Amniotic stem cell (primary cell): ENCODE measurements at regions not wholly inside any gene's neighbourhood (a gene's known extent, or its start where the extent isn't known, plus 50 kb on each side); places are given as distances from the start of the nearest gene placed in this dataset.

Experiments
- DNase-seq: peaks from one replicate; lab custom pipeline; 2025; lab: John Stamatoyannopoulos, UW

GRCh38 chr12:87841935-87842334 is 187.3 kb downstream of the C12orf50 start:
- DNase-seq: no peak

- no peak for DNase-seq
Measured at GRCh38 chr12:87836190-87836589, 193.0 kb downstream of the C12orf50 start.

- no peak for DNase-seq
Measured at GRCh38 chr12:87828382-87828973, 200.7 kb downstream of the C12orf50 start.

- DNase-seq: no peak
Measured at GRCh38 chr12:87827638-87828264, 201.4 kb downstream of the C12orf50 start.

GRCh38 chr12:87822923-87823322 is 206.3 kb downstream of the C12orf50 start:
- no peak for DNase-seq

- no peak for DNase-seq
Measured at GRCh38 chr12:87820524-87821202, 208.5 kb downstream of the C12orf50 start.

GRCh38 chr12:87818441-87818840 is 210.8 kb downstream of the C12orf50 start:
- DNase-seq: no peak

- DNase-seq: no peak
Measured at GRCh38 chr12:87815771-87816585, 213.2 kb downstream of the C12orf50 start.

- no peak for DNase-seq
Measured at GRCh38 chr12:87814625-87815024, 214.6 kb downstream of the C12orf50 start.

GRCh38 chr12:87813476-87814234 is 215.5 kb downstream of the C12orf50 start:
- DNase-seq: no peak

- no peak for DNase-seq
Measured at GRCh38 chr12:87812681-87813080, 216.5 kb downstream of the C12orf50 start.

- no peak for DNase-seq
Measured at GRCh38 chr12:87812030-87812429, 217.2 kb downstream of the C12orf50 start.

- DNase-seq: no peak
Measured at GRCh38 chr12:87809916-87810315, 219.3 kb downstream of the C12orf50 start.

GRCh38 chr12:87807086-87807485 is 222.1 kb downstream of the C12orf50 start:
- DNase-seq: no peak

GRCh38 chr12:87806310-87806709 is 222.9 kb downstream of the C12orf50 start:
- DNase-seq: no peak

GRCh38 chr12:87804386-87804785 is 224.8 kb downstream of the C12orf50 start:
- DNase-seq: no peak

- DNase-seq: no peak
Measured at GRCh38 chr12:87802721-87803011, 226.5 kb downstream of the C12orf50 start.

- no peak for DNase-seq
Measured at GRCh38 chr12:87801860-87802720, 227.1 kb downstream of the C12orf50 start.

- no peak for DNase-seq
Measured at GRCh38 chr12:87796961-87797516, 232.2 kb downstream of the C12orf50 start.

- DNase-seq: no peak
Measured at GRCh38 chr12:87795555-87795954, 233.6 kb downstream of the C12orf50 start.

GRCh38 chr12:87794854-87795253 is 234.3 kb downstream of the C12orf50 start:
- DNase-seq: no peak
